Tibial nerve (tissue), 4 donors: ENCODE measurements at regions not wholly inside any gene's neighbourhood (a gene's known extent, or its start where the extent isn't known, plus 50 kb on each side); places are given as distances from the start of the nearest gene placed in this dataset.

ENCODE experiments used
- EP300 ChIP-seq, 2 donors: sonication (generic); formaldehyde crosslinking; IDR thresholded peaks; one replicate each; pipeline ENCODE4 v1.6.1; 2017; ENCODE audit warnings: antibody characterized with exemption in 2 of 2, mild to moderate bottlenecking in 1 of 2
- POLR2A ChIP-seq, 2 donors: fragments of 450-650 bp; IDR thresholded peaks; one replicate each; pipeline ENCODE4 v1.6.1; 2017; ENCODE audit warnings: antibody characterized with exemption in 2 of 2, mild to moderate bottlenecking in 2 of 2, moderate library complexity in 2 of 2
- TF ChIP-seq, protein P1 (sequence below), 5 experiments: fragments of 200-600 bp in 3 of 5; fragments of 450-650 bp in 2 of 5; sonication (generic) in 3 of 5; IDR thresholded peaks; one replicate each; pipeline ENCODE4 v1.5.1; 2016 to 2019; ENCODE audit warnings: antibody characterized with exemption in 5 of 5, mild to moderate bottlenecking in 3 of 5, moderate library complexity in 2 of 5

DNA sequence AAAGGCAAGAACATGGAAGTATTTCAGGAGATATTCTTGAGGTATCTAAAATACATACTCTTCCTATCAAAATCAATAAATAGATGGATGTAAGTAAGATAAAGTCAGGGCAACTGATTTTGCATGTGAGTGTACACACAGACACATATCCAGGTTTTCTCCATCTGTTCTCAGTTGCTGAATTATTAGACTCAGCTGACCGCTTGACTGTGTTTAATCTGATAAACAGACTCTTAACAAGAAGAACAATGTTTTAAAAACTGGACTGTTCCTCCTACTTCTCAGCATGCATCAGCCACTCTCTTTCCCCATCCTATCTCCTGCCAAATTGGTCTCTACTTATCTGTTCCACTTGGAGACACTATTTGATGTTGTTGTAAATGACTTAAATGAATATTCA is 73.5 kb downstream of the GOLGA8G start:
- TF ChIP-seq POLR2A (IDR thresholded peaks at IDR 0.05): no peak
- TF ChIP-seq EP300 (IDR thresholded peaks at IDR 0.05): no peak
- TF ChIP-seq, protein P1, sequence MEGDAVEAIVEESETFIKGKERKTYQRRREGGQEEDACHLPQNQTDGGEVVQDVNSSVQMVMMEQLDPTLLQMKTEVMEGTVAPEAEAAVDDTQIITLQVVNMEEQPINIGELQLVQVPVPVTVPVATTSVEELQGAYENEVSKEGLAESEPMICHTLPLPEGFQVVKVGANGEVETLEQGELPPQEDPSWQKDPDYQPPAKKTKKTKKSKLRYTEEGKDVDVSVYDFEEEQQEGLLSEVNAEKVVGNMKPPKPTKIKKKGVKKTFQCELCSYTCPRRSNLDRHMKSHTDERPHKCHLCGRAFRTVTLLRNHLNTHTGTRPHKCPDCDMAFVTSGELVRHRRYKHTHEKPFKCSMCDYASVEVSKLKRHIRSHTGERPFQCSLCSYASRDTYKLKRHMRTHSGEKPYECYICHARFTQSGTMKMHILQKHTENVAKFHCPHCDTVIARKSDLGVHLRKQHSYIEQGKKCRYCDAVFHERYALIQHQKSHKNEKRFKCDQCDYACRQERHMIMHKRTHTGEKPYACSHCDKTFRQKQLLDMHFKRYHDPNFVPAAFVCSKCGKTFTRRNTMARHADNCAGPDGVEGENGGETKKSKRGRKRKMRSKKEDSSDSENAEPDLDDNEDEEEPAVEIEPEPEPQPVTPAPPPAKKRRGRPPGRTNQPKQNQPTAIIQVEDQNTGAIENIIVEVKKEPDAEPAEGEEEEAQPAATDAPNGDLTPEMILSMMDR (IDR thresholded peaks at IDR 0.05): no peak
